Thymus (tissue), 11 donors: ENCODE measurements at regions not wholly inside any gene's neighbourhood (a gene's known extent, or its start where the extent isn't known, plus 50 kb on each side); places are given as distances from the start of the nearest gene placed in this dataset.

Experiments
- DNase-seq, 9 donors: peaks; one replicate each; pipeline ENCODE4 v3.0.0-alpha.2; 2013; ENCODE audit warnings: low spot score in 9 of 9, low read depth in 6 of 9, missing footprints in 1 of 9
- H3K27ac ChIP-seq, 2 donors: one replicate each; pipeline ENCODE4 v1.5.1; 2013; ENCODE audit warnings: control low read depth in 1 of 2, low read depth in 1 of 2, low read length in 1 of 2, mild to moderate bottlenecking in 1 of 2, moderate library complexity in 1 of 2
- H3K27me3 ChIP-seq, 2 donors: one replicate each; pipeline ENCODE4 v1.5.1; 2013; ENCODE audit warnings: low read length in 1 of 2; ENCODE audit not compliant: control insufficient read depth in 2 of 2, insufficient read depth in 1 of 2
- H3K36me3 ChIP-seq, 2 donors: one replicate each; pipeline ENCODE4 v1.5.1; 2013; ENCODE audit warnings: low read length in 1 of 2, mild to moderate bottlenecking in 1 of 2, moderate library complexity in 1 of 2; ENCODE audit not compliant: control insufficient read depth in 2 of 2, insufficient read depth in 2 of 2
- H3K4me1 ChIP-seq, 2 donors: one replicate each; pipeline ENCODE4 v1.5.1; 2013; ENCODE audit warnings: low read length in 2 of 2; ENCODE audit not compliant: control insufficient read depth in 2 of 2, insufficient read depth in 2 of 2
- H3K4me3 ChIP-seq, 2 donors: one replicate each; pipeline ENCODE4 v1.5.1; 2013; ENCODE audit warnings: low read length in 2 of 2, control low read depth in 1 of 2, mild to moderate bottlenecking in 1 of 2
- H3K9me3 ChIP-seq, 2 donors: one replicate each; pipeline ENCODE4 v1.5.1; 2013; ENCODE audit warnings: low read length in 1 of 2, mild to moderate bottlenecking in 1 of 2; ENCODE audit not compliant: control insufficient read depth in 2 of 2, insufficient read depth in 1 of 2
- WGBS: extraction: QIAGEN DNeasy Blood & Tissue Kit; methylation state at CpG from one replicate; pipeline ENCODE4 v1.1.7; 2013; 5-methylcytosine and 5-hydroxymethylcytosine counted together
- donor health status: healthy.

DNA sequence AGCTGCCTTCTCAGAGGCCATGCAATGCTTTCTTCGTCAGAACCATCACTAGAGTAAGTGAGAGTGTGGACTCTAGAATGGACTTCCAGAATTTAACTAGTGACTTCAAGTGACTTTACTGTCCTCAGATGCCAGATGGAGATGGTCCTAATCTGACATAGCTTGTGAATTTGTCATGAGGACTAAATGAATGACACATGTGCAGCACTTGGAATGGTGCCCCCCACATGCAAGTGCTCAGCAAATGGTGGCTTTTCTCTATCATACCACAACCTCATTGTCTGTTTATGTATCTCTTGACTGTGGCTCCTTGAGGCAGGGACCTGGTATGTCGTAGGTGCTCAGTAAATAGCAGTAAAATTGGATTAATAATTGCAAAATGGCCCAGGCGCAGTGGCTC is 91.6 kb upstream of the STX18 start:
- DNase-seq: no peak
- no peaks in the 10 kb centered on the region for H3K4me1 ChIP-seq
- H3K4me3 ChIP-seq: no peak overlapping the region
- no peak overlapping the region for H3K27ac ChIP-seq
- no peaks in the 10 kb centered on the region for H3K36me3 ChIP-seq
- no peaks in the 10 kb centered on the region for H3K27me3 ChIP-seq
- WGBS: 96% methylated on average over 3 of the region's 3 CpGs
- no peaks in the 10 kb centered on the region for H3K9me3 ChIP-seq

DNA sequence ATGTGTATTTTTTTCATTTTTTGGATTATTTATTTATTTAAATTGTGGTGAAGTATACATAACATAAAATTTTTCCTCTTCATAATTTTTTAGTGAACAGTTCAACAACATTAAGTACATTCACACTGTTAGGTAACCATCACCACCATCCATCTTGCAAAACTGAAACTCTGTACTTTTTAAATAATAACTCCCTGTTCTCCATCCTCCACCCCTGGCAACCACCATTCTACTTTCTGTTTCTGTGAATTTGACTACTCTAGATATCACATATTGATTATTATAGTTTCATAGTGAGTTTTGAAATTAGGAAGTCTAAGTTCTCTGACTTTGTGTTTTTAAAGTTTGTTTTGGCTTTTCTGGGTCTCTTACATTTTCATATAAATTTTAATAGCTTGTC is 89.3 kb upstream of the STX18 start:
- no peak overlapping the region for H3K27ac ChIP-seq
- H3K27me3 ChIP-seq: no peaks in the 10 kb centered on the region
- no peak overlapping the region for H3K4me3 ChIP-seq
- no peaks in the 10 kb centered on the region for H3K4me1 ChIP-seq
- H3K9me3 ChIP-seq: no peaks in the 10 kb centered on the region
- H3K36me3 ChIP-seq: no peaks in the 10 kb centered on the region
- DNase-seq: no peak

DNA sequence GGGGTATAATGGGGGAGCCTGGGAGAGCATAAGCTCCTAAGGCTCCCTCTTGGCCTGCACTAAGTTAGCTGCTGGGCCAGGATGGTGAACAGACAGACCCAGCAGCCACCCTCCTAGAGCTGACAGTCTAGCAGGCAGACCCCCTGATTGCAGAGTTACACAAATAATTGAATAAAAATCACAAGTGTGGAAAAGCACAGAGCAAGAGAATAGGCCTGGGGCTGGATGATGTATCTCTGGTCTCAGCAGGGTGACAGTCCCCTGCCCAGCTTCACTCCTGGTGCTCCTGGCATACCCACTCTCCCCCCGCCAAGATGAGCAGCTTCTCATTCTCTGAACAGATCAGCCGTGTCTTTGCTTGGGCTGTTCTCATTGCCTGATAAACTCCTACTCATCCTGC is 86.1 kb upstream of the STX18 start:
- no peaks in the 10 kb centered on the region for H3K9me3 ChIP-seq
- H3K4me1 ChIP-seq: no peaks in the 10 kb centered on the region
- 99% methylated on average over 2 of the region's 2 CpGs for WGBS
- H3K36me3 ChIP-seq: no peaks in the 10 kb centered on the region
- DNase-seq: no peak
- H3K4me3 ChIP-seq: no peak overlapping the region
- H3K27ac ChIP-seq: no peak overlapping the region
- no peaks in the 10 kb centered on the region for H3K27me3 ChIP-seq

DNA sequence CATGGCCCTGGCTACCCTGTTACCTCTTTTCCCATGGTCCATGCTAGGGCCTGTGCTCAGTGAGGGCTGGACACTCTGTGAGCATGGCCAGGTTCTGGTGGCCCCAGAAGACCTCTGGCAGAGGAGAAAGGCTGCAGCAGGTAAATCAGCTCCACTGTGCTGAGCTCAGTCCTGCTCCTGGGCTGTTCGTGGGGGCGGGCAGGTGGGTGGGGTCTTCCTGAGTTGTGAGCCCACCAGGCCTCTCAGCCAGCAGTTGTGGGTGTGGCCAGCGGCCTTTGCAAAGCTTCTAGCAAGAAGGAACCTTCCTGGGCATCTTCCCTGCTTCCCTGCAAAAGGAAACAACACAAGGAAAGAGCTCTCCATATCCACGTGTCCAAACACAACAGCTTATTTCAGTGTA is 85.3 kb upstream of the STX18 start:
- DNase-seq: no peak
- no peaks in the 10 kb centered on the region for H3K36me3 ChIP-seq
- 92% methylated on average over 4 of the region's 4 CpGs for WGBS
- no peaks in the 10 kb centered on the region for H3K4me1 ChIP-seq
- no peaks in the 10 kb centered on the region for H3K9me3 ChIP-seq
- no peak overlapping the region for H3K4me3 ChIP-seq
- H3K27ac ChIP-seq: no peak overlapping the region
- H3K27me3 ChIP-seq: no peaks in the 10 kb centered on the region

DNA sequence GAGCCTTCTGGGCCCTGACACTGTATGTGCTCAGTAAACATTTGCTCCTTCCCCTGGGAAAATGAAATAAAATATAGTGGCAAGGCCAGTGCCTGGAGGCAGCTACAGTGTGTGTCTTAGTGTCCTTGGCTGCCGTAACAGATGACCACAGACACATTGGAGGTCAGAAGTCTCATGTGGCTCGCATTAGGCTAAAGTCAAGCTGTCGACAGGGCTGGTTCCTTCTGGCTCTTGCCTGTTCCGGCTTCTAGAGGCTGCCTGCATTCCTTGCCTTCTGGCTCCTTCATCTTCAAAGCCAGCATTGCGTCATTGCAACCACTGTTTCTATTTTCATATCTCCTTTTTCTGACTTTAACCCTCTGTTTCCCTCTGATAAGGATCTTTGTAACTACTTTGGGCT is 83.6 kb upstream of the STX18 start:
- Histone ChIP-seq H3K4me1 (no peaks in the 10 kb centered on the region), H3K9me3 (no peaks in the 10 kb centered on the region), H3K27me3 (no peaks in the 10 kb centered on the region), H3K36me3 (no peaks in the 10 kb centered on the region), H3K27ac (no peak overlapping the region), H3K4me3 (no peak overlapping the region)
- 95% methylated on average over 5 of the region's 5 CpGs for WGBS
- no peak for DNase-seq

DNA sequence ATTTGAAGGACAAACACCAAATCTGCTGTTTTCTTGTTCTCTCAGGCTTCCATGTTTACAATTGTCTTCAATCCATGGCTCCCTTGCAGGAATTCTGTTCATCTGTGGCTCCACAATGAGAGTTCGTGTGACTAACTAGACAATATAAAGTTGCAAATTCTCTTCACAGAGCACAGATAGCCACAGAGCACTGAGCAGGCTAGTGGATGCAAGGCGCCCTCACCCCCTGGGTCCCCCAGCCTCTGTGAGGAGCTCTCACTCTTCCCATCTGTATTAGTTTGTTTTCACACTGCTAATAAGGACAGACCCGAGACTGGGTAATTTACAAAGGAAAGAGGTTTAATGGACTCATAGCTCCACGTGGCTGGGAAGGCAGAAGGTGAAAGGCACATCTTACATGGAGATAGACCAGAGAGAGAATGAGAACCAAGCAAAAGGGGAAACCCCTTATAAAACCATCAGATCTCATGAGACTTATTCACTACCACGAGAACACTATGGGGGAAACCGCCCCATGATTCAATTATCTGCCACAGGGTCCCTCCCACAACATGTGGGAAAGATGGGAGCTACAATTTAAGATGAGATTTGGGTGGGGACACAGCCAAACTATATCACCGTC is 82.5 kb upstream of the STX18 start:
- H3K9me3 ChIP-seq: no peaks in the 10 kb centered on the region
- H3K27me3 ChIP-seq: no peaks in the 10 kb centered on the region
- no peaks in the 10 kb centered on the region for H3K4me1 ChIP-seq
- no peak for DNase-seq
- no peaks in the 10 kb centered on the region for H3K36me3 ChIP-seq
- 94% methylated on average over 7 of the region's 7 CpGs for WGBS
- H3K4me3 ChIP-seq: no peak overlapping the region
- no peak overlapping the region for H3K27ac ChIP-seq

DNA sequence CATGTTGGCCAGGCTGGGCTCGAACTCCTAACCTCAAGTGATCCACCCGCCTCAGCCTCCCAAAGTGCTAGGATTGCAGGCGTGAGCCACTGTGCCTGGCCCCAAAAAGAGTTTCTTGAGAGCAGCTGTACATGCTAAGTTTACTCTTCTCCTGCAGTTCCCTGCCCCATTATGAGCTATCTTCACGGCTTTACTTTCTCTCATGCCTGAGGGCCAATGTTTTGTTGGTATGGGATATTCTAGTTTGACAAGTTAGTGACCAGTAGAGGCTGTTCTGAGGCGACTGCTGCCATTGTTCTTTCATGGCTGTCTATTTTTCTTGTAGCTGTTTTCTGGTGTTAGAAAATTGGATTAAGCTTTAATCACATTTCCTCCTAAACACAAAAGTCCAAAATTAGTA is 78.0 kb upstream of the STX18 start:
- DNase-seq: no peak
- no peak overlapping the region for H3K4me3 ChIP-seq
- no peaks in the 10 kb centered on the region for H3K36me3 ChIP-seq
- no peak overlapping the region for H3K27ac ChIP-seq
- no peaks in the 10 kb centered on the region for H3K27me3 ChIP-seq
- no peaks in the 10 kb centered on the region for H3K4me1 ChIP-seq
- H3K9me3 ChIP-seq: no peaks in the 10 kb centered on the region
- 95% methylated on average over 5 of the region's 5 CpGs for WGBS

DNA sequence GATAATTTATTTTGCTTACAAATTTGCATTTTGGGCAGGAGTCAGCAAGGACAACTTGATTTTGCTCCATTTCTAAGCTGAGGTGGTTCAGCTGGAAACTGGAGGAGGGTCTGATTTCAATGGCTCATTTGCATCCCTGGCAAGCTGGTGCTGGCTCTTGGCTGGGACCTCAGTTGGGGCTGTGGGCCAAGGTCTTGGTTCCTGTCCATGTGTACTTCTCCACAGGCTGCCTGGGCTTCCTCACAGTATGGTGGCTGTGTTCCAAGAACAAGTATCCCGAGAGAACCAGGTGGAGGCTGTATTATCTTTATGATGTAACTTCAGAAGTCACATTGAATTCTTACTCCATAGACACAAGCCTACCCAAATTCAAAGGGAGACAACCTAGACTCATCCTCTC is 77.0 kb upstream of the STX18 start:
- 93% methylated on average over 1 of the region's 1 CpG for WGBS
- DNase-seq: no peak

DNA sequence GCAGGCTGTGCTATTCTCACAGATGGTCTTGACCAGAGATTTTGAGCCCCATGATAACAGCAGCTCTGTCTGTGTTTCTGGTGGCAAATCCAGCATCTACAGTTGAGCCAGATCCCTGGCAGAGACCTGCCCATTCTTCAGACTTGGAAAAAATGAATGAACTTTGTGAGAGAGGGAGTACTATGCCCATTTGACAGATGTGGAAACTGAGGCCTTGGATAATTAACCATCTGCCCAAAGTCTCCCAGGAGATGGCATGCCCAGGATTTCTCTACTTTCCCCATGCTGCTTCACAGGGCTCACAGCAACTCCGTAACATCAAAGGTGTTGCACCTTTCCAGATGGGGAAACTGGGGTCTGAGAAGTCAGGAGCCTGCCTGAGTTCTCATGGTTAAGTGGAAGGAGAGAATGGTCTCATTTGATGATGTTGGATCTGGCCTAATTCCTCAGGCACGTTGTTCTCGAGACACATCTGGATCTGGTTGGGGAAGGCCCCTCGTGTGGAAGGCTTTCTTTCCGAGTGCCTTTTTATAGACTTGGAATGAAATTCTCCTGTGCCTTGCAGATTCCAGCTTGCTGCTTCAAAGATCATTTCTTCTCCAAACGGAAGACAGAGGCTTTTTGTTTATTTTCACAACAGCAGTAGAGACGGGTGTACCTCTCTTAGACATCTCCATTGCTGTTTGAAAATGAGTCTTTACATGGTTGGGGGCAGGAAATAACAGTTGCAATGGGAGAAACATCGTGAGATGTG is 73.3 kb upstream of the STX18 start:
- Histone ChIP-seq H3K4me1 (no peaks in the 10 kb centered on the region), H3K27ac (no peak overlapping the region), H3K9me3 (peaks cover 0 to 5% of the 10 kb centered on the region in 2 donors), H3K4me3 (no peak overlapping the region), H3K27me3 (no peaks in the 10 kb centered on the region), H3K36me3 (no peaks in the 10 kb centered on the region)
- 95% methylated on average over 8 of the region's 8 CpGs for WGBS
- DNase-seq: no peak

More for the DNA sequence above, 77.0 kb upstream of the STX18 start:
- Histone ChIP-seq H3K4me1 (no peaks in the 10 kb centered on the region), H3K4me3 (no peak overlapping the region), H3K27ac (no peak overlapping the region), H3K27me3 (no peaks in the 10 kb centered on the region), H3K9me3 (no peaks in the 10 kb centered on the region), H3K36me3 (no peaks in the 10 kb centered on the region)
